ENCODE measurements at regions not wholly inside any gene's neighbourhood (a gene's known extent, or its start where the extent isn't known, plus 50 kb on each side); places are given as distances from the start of the nearest gene placed in this dataset.

- no peak for DNase-seq (ENCODE audit: low spot score)
These were observed 1744.8 kb upstream of the MIR17HG start for GRCh38 chr13:89602655-89603054.

GRCh38 chr13:89603187-89603586 is 1744.3 kb upstream of the MIR17HG start:
- DNase-seq (ENCODE audit: low spot score) = no peak

- DNase-seq (ENCODE audit: low spot score) = no peak
These were observed 1738.2 kb upstream of the MIR17HG start for GRCh38 chr13:89609318-89609717.

- DNase-seq (ENCODE audit: low spot score) = no peak
These were observed 1737.2 kb upstream of the MIR17HG start for GRCh38 chr13:89610331-89610730.

- no peak for DNase-seq (ENCODE audit: low spot score)
These were observed 1736.6 kb upstream of the MIR17HG start for GRCh38 chr13:89610881-89611280.

- no peak for DNase-seq (ENCODE audit: low spot score)
These were observed 1719.5 kb upstream of the MIR17HG start for GRCh38 chr13:89627996-89628395.

- no peak for DNase-seq (ENCODE audit: low spot score)
These were observed 1718.9 kb upstream of the MIR17HG start for GRCh38 chr13:89628567-89628966.

- no peak for DNase-seq (ENCODE audit: low spot score)
These were observed 1697.3 kb upstream of the MIR17HG start for GRCh38 chr13:89650226-89650625.

- DNase-seq (ENCODE audit: low spot score) = no peak
These were observed 1686.7 kb upstream of the MIR17HG start for GRCh38 chr13:89660752-89661151.

GRCh38 chr13:89673789-89674311 is 1673.6 kb upstream of the MIR17HG start:
- no peak for DNase-seq (ENCODE audit: low spot score)

GRCh38 chr13:89678466-89679121 is 1668.9 kb upstream of the MIR17HG start:
- no peak for DNase-seq (ENCODE audit: low spot score)

- DNase-seq (ENCODE audit: low spot score) = no peak
These were observed 1662.6 kb upstream of the MIR17HG start for GRCh38 chr13:89684896-89685295.

- DNase-seq (ENCODE audit: low spot score) = no peak
These were observed 1661.3 kb upstream of the MIR17HG start for GRCh38 chr13:89686171-89686570.

- DNase-seq (ENCODE audit: low spot score) = no peak
These were observed 1660.4 kb upstream of the MIR17HG start for GRCh38 chr13:89687066-89687465.

- DNase-seq (ENCODE audit: low spot score) = no peak
These were observed 1658.6 kb upstream of the MIR17HG start for GRCh38 chr13:89688918-89689317.

- DNase-seq (ENCODE audit: low spot score) = no peak
These were observed 1653.0 kb upstream of the MIR17HG start for GRCh38 chr13:89694451-89694850.

- DNase-seq (ENCODE audit: low spot score) = no peak
These were observed 1651.9 kb upstream of the MIR17HG start for GRCh38 chr13:89695343-89696257.

- DNase-seq (ENCODE audit: low spot score) = no peak
These were observed 1645.6 kb upstream of the MIR17HG start for GRCh38 chr13:89701913-89702312.

GRCh38 chr13:89704040-89704439 is 1643.4 kb upstream of the MIR17HG start:
- DNase-seq (ENCODE audit: low spot score) = no peak

GRCh38 chr13:89708013-89708412 is 1639.5 kb upstream of the MIR17HG start:
- DNase-seq (ENCODE audit: low spot score) = no peak

GRCh38 chr13:89721216-89721615 is 1626.3 kb upstream of the MIR17HG start:
- no peak for DNase-seq (ENCODE audit: low spot score)

- DNase-seq (ENCODE audit: low spot score) = no peak
These were observed 1620.6 kb upstream of the MIR17HG start for GRCh38 chr13:89726690-89727435.

Measured in AG08396 (cell line).